Ascending aorta (tissue), 2 donors: ENCODE measurements at regions not wholly inside any gene's neighbourhood (a gene's known extent, or its start where the extent isn't known, plus 50 kb on each side); places are given as distances from the start of the nearest gene placed in this dataset.

Experiments used
- DNase-seq, 2 donors: peaks; one replicate each; pipeline ENCODE4 v3.0.0-alpha.2; 2019; ENCODE audit warnings: low spot score in 2 of 2
- H3K27ac ChIP-seq, 2 donors: fragments of 200-600 bp; sonication (generic); one replicate each; pipeline ENCODE4 v1.5.1; 2016 to 2017; ENCODE audit warnings: mild to moderate bottlenecking in 1 of 2
- H3K27me3 ChIP-seq: fragments of 200-600 bp; sonication (generic); one replicate; pipeline ENCODE4 v1.5.1; 2017
- H3K36me3 ChIP-seq, 2 donors: fragments of 200-600 bp; sonication (generic); one replicate each; pipeline ENCODE4 v1.5.1; 2016
- H3K4me1 ChIP-seq, 2 donors: fragments of 200-600 bp; sonication (generic); one replicate each; pipeline ENCODE4 v1.5.1; 2016 to 2017; ENCODE audit warnings: mild to moderate bottlenecking in 1 of 2
- H3K4me3 ChIP-seq, 2 donors: fragments of 200-600 bp; sonication (generic); one replicate each; pipeline ENCODE4 v1.5.1; 2016 to 2017; ENCODE audit warnings: mild to moderate bottlenecking in 1 of 2
- H3K9me3 ChIP-seq, 2 donors: fragments of 200-600 bp; sonication (generic); one replicate each; pipeline ENCODE4 v1.5.1; 2016
- intact Hi-C: fragments of 100-400 bp; cut with DNase I; formaldehyde crosslinking; loops from one replicate; pipeline ENCODE4 v1.15.1; 2023
- TF ChIP-seq, protein P1 (sequence below), 3 experiments: fragments of 200-600 bp in 2 of 3; fragments of 450-650 bp in 1 of 3; sonication (generic) in 2 of 3; IDR thresholded peaks; one replicate each; pipeline ENCODE4 v1.5.1; 2016 to 2019; ENCODE audit warnings: antibody characterized with exemption in 3 of 3, mild to moderate bottlenecking in 1 of 3, moderate library complexity in 1 of 3

DNA sequence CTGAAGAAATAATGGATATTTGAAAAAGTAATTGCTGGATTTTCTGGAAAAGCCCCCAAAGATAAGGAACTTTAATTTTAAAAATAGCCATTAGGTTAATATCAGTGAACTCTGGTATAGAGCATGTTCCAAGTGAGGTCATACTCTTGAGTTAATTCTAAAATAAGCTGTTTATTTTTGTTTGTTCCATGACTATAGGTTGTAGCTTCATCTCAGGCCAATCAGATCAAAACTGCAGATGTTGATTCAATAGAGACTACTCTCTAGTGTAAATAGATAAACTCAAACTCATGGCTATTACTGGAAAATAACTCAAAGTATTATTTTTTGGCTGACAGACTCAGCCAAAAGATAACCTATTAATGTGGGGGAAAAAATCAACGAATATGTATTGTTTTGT lies 815.1 kb downstream of the DIAPH3 start:
- Histone ChIP-seq H3K27ac (no peak overlapping the region), H3K4me3 (no peak overlapping the region), H3K4me1 (no peaks in the 10 kb centered on the region), H3K27me3 (no peaks in the 10 kb centered on the region), H3K9me3 (no peaks in the 10 kb centered on the region), H3K36me3 (no peaks in the 10 kb centered on the region)
- TF ChIP-seq, protein P1, sequence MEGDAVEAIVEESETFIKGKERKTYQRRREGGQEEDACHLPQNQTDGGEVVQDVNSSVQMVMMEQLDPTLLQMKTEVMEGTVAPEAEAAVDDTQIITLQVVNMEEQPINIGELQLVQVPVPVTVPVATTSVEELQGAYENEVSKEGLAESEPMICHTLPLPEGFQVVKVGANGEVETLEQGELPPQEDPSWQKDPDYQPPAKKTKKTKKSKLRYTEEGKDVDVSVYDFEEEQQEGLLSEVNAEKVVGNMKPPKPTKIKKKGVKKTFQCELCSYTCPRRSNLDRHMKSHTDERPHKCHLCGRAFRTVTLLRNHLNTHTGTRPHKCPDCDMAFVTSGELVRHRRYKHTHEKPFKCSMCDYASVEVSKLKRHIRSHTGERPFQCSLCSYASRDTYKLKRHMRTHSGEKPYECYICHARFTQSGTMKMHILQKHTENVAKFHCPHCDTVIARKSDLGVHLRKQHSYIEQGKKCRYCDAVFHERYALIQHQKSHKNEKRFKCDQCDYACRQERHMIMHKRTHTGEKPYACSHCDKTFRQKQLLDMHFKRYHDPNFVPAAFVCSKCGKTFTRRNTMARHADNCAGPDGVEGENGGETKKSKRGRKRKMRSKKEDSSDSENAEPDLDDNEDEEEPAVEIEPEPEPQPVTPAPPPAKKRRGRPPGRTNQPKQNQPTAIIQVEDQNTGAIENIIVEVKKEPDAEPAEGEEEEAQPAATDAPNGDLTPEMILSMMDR (IDR thresholded peaks at IDR 0.05) = no peak
- intact Hi-C loops = no loop called here
- no peak for DNase-seq

DNA sequence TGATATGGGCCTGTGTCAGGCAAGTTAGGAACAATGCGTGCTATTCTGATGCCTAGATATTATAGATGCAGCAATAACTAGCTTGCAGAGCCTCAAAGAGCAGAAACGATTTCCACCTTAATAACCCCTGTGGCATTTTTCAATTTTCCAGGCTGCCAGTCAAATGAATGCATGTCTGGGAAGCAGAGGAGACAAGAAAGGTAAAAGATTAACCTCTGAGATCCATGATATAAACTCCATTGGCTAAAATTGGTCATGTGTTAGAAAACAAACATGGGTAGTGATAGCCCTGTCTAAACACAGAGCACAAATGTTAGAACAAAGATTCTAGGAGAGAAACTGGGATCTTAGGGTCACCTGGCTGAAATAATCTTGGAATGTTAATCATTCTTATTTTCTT lies 811.1 kb downstream of the DIAPH3 start:
- Histone ChIP-seq H3K4me1 (no peaks in the 10 kb centered on the region), H3K4me3 (no peak overlapping the region), H3K36me3 (no peaks in the 10 kb centered on the region), H3K27me3 (no peaks in the 10 kb centered on the region), H3K27ac (no peak overlapping the region), H3K9me3 (no peaks in the 10 kb centered on the region)
- TF ChIP-seq, protein P1 (IDR thresholded peaks at IDR 0.05) = no peak
- no peak for DNase-seq
- intact Hi-C loops = no loop called here

DNA sequence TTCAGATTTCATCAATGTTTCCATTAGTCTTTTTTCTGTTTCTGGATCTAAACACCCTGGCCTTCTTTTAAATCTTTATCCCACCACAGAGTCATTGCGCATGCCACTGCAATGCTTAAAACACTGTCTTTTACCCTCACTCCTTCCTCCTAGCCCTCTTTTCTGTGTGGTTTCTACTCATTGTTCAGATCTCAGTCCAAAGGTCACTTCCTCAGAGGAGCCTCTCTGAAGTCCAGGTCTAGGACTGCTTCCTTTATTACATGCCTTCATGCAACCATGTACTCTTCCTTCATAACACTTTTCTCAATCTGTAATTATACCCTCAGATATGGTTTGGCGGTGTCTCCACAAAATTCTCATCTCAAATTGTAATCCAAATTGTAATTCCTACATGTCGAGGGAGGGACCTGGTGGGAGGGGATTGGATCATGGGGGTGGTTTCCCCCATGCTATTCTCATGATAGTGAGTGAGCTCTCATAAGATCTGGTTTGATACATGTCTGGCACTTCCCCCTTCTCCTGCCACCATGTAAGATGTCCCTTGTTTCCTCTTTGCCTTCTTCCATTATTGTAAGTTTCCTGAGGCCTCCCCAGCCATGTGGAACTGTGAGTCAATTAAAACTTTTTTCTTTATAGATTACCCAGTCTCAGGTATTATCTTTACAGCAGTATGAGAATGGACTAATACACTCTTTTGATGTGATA lies 808.9 kb downstream of the DIAPH3 start:
- Histone ChIP-seq H3K27ac (no peak overlapping the region), H3K27me3 (no peaks in the 10 kb centered on the region), H3K36me3 (no peaks in the 10 kb centered on the region), H3K4me1 (no peaks in the 10 kb centered on the region), H3K9me3 (no peaks in the 10 kb centered on the region), H3K4me3 (no peak overlapping the region)
- intact Hi-C loops = no loop called here
- DNase-seq = no peak
- TF ChIP-seq, protein P1 (IDR thresholded peaks at IDR 0.05) = no peak

DNA sequence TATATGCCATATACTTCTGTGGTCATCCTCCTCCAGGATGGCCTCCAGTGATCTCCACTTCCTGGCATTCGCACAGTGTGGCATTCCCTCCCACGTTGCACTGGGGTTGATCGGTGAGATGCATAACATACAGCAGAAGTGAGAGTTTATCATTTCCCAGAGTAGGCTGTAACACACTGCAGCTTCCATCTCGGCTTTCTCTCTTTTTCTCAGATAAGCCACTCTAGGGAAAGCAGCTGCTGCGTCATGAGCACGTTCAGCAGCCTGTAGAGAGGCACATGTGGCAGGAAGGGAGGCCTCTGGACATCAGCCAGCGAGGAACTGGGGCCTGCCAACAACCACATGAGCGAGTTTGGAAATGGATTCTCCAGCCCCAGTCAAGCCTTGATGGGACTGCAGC lies 807.1 kb downstream of the DIAPH3 start:
- no peak overlapping the region for H3K27ac ChIP-seq
- no peaks in the 10 kb centered on the region for H3K9me3 ChIP-seq
- no peaks in the 10 kb centered on the region for H3K36me3 ChIP-seq
- no peaks in the 10 kb centered on the region for H3K4me1 ChIP-seq
- intact Hi-C loops = no loop called here
- peak in 1 of 2 donors; percentile 64 for DNase-seq
- TF ChIP-seq, protein P1 (IDR thresholded peaks at IDR 0.05) = no peak
- H3K27me3 ChIP-seq = no peaks in the 10 kb centered on the region
- no peak overlapping the region for H3K4me3 ChIP-seq

DNA sequence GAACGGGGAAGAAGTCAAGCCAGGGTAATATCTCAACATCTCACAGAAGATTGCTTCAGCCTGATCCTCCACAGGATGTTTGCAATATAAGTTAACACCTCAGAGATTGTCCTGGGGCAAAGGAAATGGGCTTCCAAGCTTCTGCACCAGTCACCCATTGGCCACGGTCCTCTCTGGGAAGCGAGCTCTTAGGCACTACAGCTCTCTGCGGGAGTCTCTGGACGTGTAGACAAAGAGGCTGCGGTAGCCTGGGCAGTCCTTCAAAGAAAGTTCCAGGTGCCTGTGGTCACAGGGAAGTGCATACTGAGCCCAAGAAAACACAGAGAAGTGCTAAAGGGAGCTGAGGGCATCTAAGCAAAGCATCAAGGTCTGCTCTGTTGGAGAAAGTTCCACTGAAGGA lies 805.7 kb downstream of the DIAPH3 start:
- Histone ChIP-seq H3K27ac (no peak overlapping the region), H3K9me3 (no peaks in the 10 kb centered on the region), H3K27me3 (no peaks in the 10 kb centered on the region), H3K4me1 (no peaks in the 10 kb centered on the region), H3K36me3 (no peaks in the 10 kb centered on the region), H3K4me3 (no peak overlapping the region)
- TF ChIP-seq, protein P1 (IDR thresholded peaks at IDR 0.05) = no peak
- intact Hi-C loops = no loop called here
- no peak for DNase-seq

DNA sequence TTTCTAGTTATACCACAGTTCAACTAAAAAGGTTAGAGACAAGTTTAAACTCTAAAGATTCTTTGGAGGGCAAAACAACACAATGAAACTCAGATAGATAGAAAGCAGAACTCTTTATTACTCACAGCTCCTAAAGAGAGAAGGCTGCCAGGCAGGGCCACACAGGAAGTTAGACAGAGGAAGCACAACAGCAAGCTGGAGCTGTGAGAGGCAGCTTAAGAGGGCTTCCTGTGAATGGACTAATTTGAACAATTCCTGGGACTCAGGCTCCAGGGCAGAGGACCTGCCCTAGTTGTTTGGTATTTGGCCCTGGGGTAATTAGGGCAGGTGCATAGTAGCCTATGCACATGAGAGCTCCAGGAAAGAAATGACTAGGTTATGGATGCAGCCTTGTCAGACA lies 803.6 kb downstream of the DIAPH3 start:
- H3K27me3 ChIP-seq = no peaks in the 10 kb centered on the region
- H3K9me3 ChIP-seq = no peaks in the 10 kb centered on the region
- TF ChIP-seq, protein P1 (IDR thresholded peaks at IDR 0.05) = no peak
- no peak overlapping the region for H3K4me3 ChIP-seq
- DNase-seq = no peak
- no peaks in the 10 kb centered on the region for H3K36me3 ChIP-seq
- no peaks in the 10 kb centered on the region for H3K4me1 ChIP-seq
- no peak overlapping the region for H3K27ac ChIP-seq
- intact Hi-C loops = no loop called here
